Gastroesophageal sphincter (tissue), 3 donors: ENCODE measurements at regions not wholly inside any gene's neighbourhood (a gene's known extent, or its start where the extent isn't known, plus 50 kb on each side); places are given as distances from the start of the nearest gene placed in this dataset.

Experiments
- CTCF ChIP-seq, 4 experiments: fragments of 200-600 bp in 2 of 4; fragments of 450-650 bp in 2 of 4; sonication (generic) in 1 of 4; IDR thresholded peaks; one replicate each; pipeline ENCODE4 v1.5.1; 2017 to 2019; ENCODE audit warnings: antibody characterized with exemption in 4 of 4, mild to moderate bottlenecking in 2 of 4, moderate library complexity in 2 of 4
- POLR2A ChIP-seq, 2 donors: fragments of 450-650 bp; IDR thresholded peaks; one replicate each; pipeline ENCODE4 v1.6.1; 2017; ENCODE audit warnings: antibody characterized with exemption in 2 of 2, mild to moderate bottlenecking in 2 of 2, moderate library complexity in 1 of 2

DNA sequence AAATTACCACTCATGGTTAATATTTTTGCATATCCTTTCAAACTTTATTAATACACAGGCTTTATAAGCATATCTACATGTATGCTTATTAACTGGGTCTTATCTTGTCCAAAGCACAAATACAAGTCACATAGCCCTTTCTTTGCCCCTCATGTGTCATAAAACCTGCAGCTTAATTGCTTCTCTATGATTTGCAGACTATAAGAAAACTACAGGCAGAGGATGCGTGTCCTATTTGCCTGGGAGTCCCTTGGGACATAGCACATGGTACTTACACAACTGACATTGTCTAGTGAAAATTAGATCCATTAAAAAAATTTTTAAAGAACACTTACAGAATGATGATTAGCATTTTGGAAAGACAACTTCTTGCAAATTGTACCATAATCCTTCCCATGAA, 190.5 kb upstream of the PLEKHA5 start:
- TF ChIP-seq POLR2A (IDR thresholded peaks at IDR 0.05) (no peak), CTCF (IDR thresholded peaks at IDR 0.05) (no peak)
